Body of pancreas (tissue), 4 donors: ENCODE measurements at regions not wholly inside any gene's neighbourhood (a gene's known extent, or its start where the extent isn't known, plus 50 kb on each side); places are given as distances from the start of the nearest gene placed in this dataset.
A peak's percentile ranks its signal among the peaks of the same experiment; 100 is the strongest.

Experiments used
- ATAC-seq: fragments of 150-250 bp; one replicate; pipeline ENCODE4 v1.9.1; 2016
- DNase-seq, 4 donors: peaks; one replicate each; pipeline ENCODE4 v3.0.0-alpha.2; 2019
- H3K27ac ChIP-seq, 4 donors: fragments of 200-600 bp; sonication (generic); 1 replicate in 3 of 4; 2 replicates in 1 of 4; pipeline versions ENCODE4 v1.5.1 to v1.6.1; 2016 to 2019; ENCODE audit warnings: mild to moderate bottlenecking in 1 of 4, mixed read lengths in 1 of 4, moderate library complexity in 1 of 4
- H3K27me3 ChIP-seq, 2 donors: fragments of 200-600 bp; sonication (generic); one replicate each; pipeline ENCODE4 v1.6.0; 2016; ENCODE audit warnings: mild to moderate bottlenecking in 1 of 2
- H3K36me3 ChIP-seq, 2 donors: fragments of 200-600 bp; sonication (generic); replicated peaks in 1 of 2; 2 replicates each; pipeline ENCODE4 v1.5.1; 2016; ENCODE audit warnings: low read depth in 2 of 2; ENCODE audit not compliant: insufficient read depth in 1 of 2
- H3K4me1 ChIP-seq: fragments of 200-600 bp; sonication (generic); one replicate; pipeline ENCODE4 v1.6.0; 2016
- H3K4me3 ChIP-seq, 2 donors: fragments of 200-600 bp; sonication (generic); 1 replicate in 1 of 2; 2 replicates in 1 of 2; pipeline ENCODE4 v1.5.1; 2016 to 2019
- H3K9me3 ChIP-seq, 3 donors: fragments of 200-600 bp; sonication (generic); 1 replicate in 2 of 3; 2 replicates in 1 of 3; pipeline ENCODE4 v1.5.1; 2016
- POLR2A ChIP-seq, 3 donors: fragments of 450-650 bp; IDR thresholded peaks; one replicate each; pipeline ENCODE4 v1.6.1; 2016; ENCODE audit warnings: antibody characterized with exemption in 3 of 3, mild to moderate bottlenecking in 2 of 3
- WGBS, 2 donors: methylation state at CpG; one replicate each; pipeline ENCODE4 v1.1.5; 2017; 5-methylcytosine and 5-hydroxymethylcytosine counted together
- intact Hi-C: fragments of 100-400 bp; cut with DNase I; formaldehyde crosslinking; loops from one replicate; pipeline ENCODE4 v1.15.1; 2023
- TF ChIP-seq, protein P1 (sequence below), 7 experiments: fragments of 450-650 bp in 4 of 7; fragments of 200-600 bp in 3 of 7; sonication (generic) in 3 of 7; IDR thresholded peaks; one replicate each; pipeline ENCODE4 v1.5.1; 2016 to 2019; ENCODE audit warnings: antibody characterized with exemption in 7 of 7

DNA sequence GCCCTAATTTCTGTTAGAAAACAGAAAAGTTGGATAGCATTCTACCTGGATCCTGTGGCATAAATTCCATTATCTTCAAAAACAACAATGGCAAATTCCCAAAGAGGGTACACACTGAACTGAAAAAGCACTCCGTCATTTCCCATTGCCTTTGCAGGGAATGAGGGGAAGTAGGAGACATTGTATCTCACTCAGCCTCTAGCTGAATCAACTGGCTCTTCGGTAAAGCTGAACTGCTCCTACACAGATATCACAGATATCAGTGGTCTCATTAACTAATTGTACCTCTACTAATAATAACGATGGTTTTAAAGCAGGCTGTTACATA lies 64.2 kb upstream of the PRKAR2B start:
- Histone ChIP-seq H3K9me3 (no peaks in the 10 kb centered on the region), H3K36me3 (no peaks in the 10 kb centered on the region), H3K4me3 (no peak overlapping the region), H3K27ac (no peak overlapping the region), H3K4me1 (no peaks in the 10 kb centered on the region), H3K27me3 (no peaks in the 10 kb centered on the region)
- 71 to 84% methylated on average over 3 of the region's 3 CpGs for WGBS, 2 donors
- DNase-seq, result no peak
- intact Hi-C loops, result no loop called here
- ATAC-seq, result no peak
- TF ChIP-seq, protein P1, sequence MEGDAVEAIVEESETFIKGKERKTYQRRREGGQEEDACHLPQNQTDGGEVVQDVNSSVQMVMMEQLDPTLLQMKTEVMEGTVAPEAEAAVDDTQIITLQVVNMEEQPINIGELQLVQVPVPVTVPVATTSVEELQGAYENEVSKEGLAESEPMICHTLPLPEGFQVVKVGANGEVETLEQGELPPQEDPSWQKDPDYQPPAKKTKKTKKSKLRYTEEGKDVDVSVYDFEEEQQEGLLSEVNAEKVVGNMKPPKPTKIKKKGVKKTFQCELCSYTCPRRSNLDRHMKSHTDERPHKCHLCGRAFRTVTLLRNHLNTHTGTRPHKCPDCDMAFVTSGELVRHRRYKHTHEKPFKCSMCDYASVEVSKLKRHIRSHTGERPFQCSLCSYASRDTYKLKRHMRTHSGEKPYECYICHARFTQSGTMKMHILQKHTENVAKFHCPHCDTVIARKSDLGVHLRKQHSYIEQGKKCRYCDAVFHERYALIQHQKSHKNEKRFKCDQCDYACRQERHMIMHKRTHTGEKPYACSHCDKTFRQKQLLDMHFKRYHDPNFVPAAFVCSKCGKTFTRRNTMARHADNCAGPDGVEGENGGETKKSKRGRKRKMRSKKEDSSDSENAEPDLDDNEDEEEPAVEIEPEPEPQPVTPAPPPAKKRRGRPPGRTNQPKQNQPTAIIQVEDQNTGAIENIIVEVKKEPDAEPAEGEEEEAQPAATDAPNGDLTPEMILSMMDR (IDR thresholded peaks at IDR 0.05), result no peak
- no peak for TF ChIP-seq POLR2A (IDR thresholded peaks at IDR 0.05)

DNA sequence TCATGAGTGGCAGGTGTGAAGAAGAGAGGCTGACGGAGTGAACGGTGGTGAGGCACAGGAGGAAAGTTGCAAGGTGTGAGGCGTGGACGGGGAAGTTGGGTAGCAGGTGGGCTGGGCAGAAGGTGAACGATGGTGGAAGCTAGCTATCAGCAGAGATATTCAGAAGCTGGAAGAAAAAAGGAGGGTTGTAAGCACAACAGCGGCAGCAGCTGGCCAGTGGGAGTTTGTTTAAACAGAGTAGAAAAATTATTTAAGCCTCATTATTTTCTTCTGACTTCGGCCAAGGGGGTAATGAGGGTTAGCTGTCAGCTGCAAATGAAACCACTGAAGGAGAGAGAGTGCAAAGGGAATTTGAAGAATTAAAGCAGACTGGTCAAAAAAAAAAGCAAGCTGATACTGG lies 62.1 kb upstream of the PRKAR2B start:
- DNase-seq (peak in 2 of 4 donors; percentile 2 to 6), ATAC-seq (no peak)
- Histone ChIP-seq H3K4me1 (no peaks in the 10 kb centered on the region), H3K27ac (no peak overlapping the region), H3K9me3 (no peaks in the 10 kb centered on the region), H3K4me3 (no peak overlapping the region), H3K27me3 (no peaks in the 10 kb centered on the region), H3K36me3 (no peaks in the 10 kb centered on the region)
- WGBS, 2 donors, result 25 to 29% methylated on average over 7 of the region's 7 CpGs
- intact Hi-C loops, result no loop called here
- no peak for TF ChIP-seq POLR2A (IDR thresholded peaks at IDR 0.05)
- TF ChIP-seq, protein P1 (IDR thresholded peaks at IDR 0.05), result no peak

DNA sequence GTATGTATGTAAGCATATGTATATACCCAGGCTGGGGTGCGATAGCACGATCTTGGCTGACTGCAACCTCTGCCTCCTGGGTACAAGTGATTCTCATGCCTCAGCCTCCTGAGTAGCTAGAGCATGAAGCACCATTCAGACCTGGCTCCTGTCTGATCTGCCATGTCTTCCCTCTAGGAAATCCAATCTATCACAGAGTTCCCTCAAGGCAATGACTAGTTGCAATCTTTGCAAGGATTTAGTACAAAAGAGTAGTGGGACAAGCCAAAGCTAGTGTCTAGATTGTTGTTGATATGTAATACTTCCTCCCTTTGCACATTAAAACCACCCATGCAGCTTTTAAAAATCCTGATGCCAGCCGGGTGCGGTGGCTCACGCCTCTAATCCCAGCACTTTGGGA lies 60.5 kb upstream of the PRKAR2B start:
- H3K36me3 ChIP-seq, result no peaks in the 10 kb centered on the region
- H3K4me1 ChIP-seq, result no peaks in the 10 kb centered on the region
- no peak overlapping the region for H3K27ac ChIP-seq
- no peak for DNase-seq
- H3K9me3 ChIP-seq, result no peaks in the 10 kb centered on the region
- intact Hi-C loops, result no loop called here
- TF ChIP-seq, protein P1 (IDR thresholded peaks at IDR 0.05), result no peak
- no peak for TF ChIP-seq POLR2A (IDR thresholded peaks at IDR 0.05)
- no peaks in the 10 kb centered on the region for H3K27me3 ChIP-seq
- no peak for ATAC-seq
- 89% methylated on average over 5 of the region's 5 CpGs for WGBS, 2 donors
- no peak overlapping the region for H3K4me3 ChIP-seq

DNA sequence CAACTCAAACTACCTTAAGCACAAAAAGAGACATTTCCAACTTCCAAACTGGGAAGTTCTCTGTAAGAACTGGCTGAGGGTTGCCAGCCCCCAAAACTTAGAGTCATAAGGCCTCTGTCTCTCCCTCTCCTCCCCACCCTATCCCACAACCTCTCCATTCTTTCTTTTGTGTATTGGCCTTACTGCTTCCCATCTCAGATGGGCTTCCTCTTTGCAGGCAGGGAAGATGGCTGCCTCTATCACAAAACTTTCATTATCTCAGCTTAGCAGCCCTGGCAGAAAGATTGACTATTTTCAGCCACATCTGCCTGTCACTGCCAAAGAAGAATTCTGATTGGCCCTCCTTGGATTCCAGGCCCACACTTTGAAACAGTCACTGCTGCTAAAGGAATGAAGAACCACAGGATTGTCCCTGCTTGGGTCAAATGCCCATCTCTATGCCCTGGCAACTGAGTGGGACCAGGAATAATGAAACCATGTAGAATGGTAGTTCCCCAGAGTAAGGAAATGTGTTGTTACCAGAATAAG lies 58.0 kb upstream of the PRKAR2B start:
- intact Hi-C loops, result no loop called here
- H3K4me3 ChIP-seq, result no peak overlapping the region
- ATAC-seq (no peak), DNase-seq (no peak)
- no peaks in the 10 kb centered on the region for H3K9me3 ChIP-seq
- no peaks in the 10 kb centered on the region for H3K4me1 ChIP-seq
- H3K27ac ChIP-seq, result no peak overlapping the region
- H3K27me3 ChIP-seq, result no peaks in the 10 kb centered on the region
- no peaks in the 10 kb centered on the region for H3K36me3 ChIP-seq
- TF ChIP-seq, protein P1 (IDR thresholded peaks at IDR 0.05), result no peak
- no peak for TF ChIP-seq POLR2A (IDR thresholded peaks at IDR 0.05)

DNA sequence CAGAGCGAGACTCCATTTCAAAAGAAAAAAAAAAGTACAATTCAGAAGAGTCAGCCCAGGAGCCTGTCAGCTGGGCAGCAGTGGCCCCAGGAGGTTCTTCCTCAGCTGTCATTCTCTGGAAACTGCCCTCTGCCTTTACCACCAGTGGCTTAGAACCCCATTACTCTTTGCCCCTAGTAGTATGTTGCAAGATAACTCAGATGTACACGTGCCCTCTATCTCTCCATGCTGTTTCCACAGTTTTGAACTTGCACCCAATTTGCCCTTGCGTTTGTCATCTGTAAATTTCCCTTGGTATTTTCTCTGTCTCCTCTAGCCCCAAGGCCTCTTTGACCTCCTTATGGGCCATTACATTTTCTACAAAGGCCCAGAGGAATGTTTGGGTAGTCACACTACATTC lies 56.7 kb upstream of the PRKAR2B start:
- Histone ChIP-seq H3K4me3 (no peak overlapping the region), H3K36me3 (no peaks in the 10 kb centered on the region), H3K9me3 (no peaks in the 10 kb centered on the region), H3K27ac (no peak overlapping the region), H3K4me1 (no peaks in the 10 kb centered on the region), H3K27me3 (no peaks in the 10 kb centered on the region)
- no peak for DNase-seq
- ATAC-seq, result no peak
- intact Hi-C loops, result no loop called here
- TF ChIP-seq, protein P1 (IDR thresholded peaks at IDR 0.05), result no peak
- no peak for TF ChIP-seq POLR2A (IDR thresholded peaks at IDR 0.05)
- 87 to 90% methylated on average over 3 of the region's 3 CpGs for WGBS, 2 donors
